ENCODE measurements at regions not wholly inside any gene's neighbourhood (a gene's known extent, or its start where the extent isn't known, plus 50 kb on each side); places are given as distances from the start of the nearest gene placed in this dataset.

- intact Hi-C loops (cut with DNase I): no loop called here
- no peak for DNase-seq
- H3K4me1 ChIP-seq: no peaks in the 10 kb centered on the region
- H3K27me3 ChIP-seq: no peaks in the 10 kb centered on the region
- H3K9me3 ChIP-seq: no peaks in the 10 kb centered on the region
- no peak for ATAC-seq
- no peaks in the 10 kb centered on the region for H3K36me3 ChIP-seq (replicated peaks in 1 of 2; ENCODE audit: insufficient read depth in 1 of 2, low read depth in 2 of 2)
- no peak overlapping the region for H3K27ac ChIP-seq
- TF ChIP-seq CTCF (IDR thresholded peaks at IDR 0.05) (no peak), POLR2A (IDR thresholded peaks at IDR 0.05) (no peak)
- WGBS, 2 donors: 52 to 76% methylated on average over 1 of the region's 1 CpG
- H3K4me3 ChIP-seq: no peak overlapping the region
Measured at GRCh38 chr18:51559902-51560287, 362.4 kb upstream of the MEX3C start.

GRCh38 chr18:51561821-51562220 lies 364.3 kb upstream of the MEX3C start:
- ATAC-seq: peak; percentile 48
- Histone ChIP-seq H3K4me1 (no peaks in the 10 kb centered on the region), H3K36me3 (replicated peaks in 1 of 2; ENCODE audit: insufficient read depth in 1 of 2, low read depth in 2 of 2) (no peaks in the 10 kb centered on the region), H3K27ac (no peak overlapping the region), H3K27me3 (no peaks in the 10 kb centered on the region), H3K4me3 (no peak overlapping the region), H3K9me3 (no peaks in the 10 kb centered on the region)
- 48 to 49% methylated on average over 4 of the region's 4 CpGs for WGBS, 2 donors
- TF ChIP-seq CTCF (IDR thresholded peaks at IDR 0.05): no peak
- TF ChIP-seq POLR2A (IDR thresholded peaks at IDR 0.05): no peak
- intact Hi-C loops (cut with DNase I): no loop called here
- peak; percentile 9 to 44 (median 18) for DNase-seq

- WGBS, 2 donors: 63 to 75% methylated on average over 4 to 5 of the region's 5 CpGs
- Histone ChIP-seq H3K36me3 (replicated peaks in 1 of 2; ENCODE audit: insufficient read depth in 1 of 2, low read depth in 2 of 2) (no peaks in the 10 kb centered on the region), H3K27me3 (no peaks in the 10 kb centered on the region), H3K4me3 (no peak overlapping the region), H3K27ac (no peak overlapping the region), H3K4me1 (no peaks in the 10 kb centered on the region), H3K9me3 (no peaks in the 10 kb centered on the region)
- TF ChIP-seq CTCF (IDR thresholded peaks at IDR 0.05) (no peak), POLR2A (IDR thresholded peaks at IDR 0.05) (no peak)
- DNase-seq (no peak), ATAC-seq (no peak)
- intact Hi-C loops (cut with DNase I): no loop called here
Measured at GRCh38 chr18:51562866-51563265, 365.4 kb upstream of the MEX3C start.

- H3K9me3 ChIP-seq: no peaks in the 10 kb centered on the region
- DNase-seq (no peak), ATAC-seq (no peak)
- H3K27ac ChIP-seq: no peak overlapping the region
- TF ChIP-seq CTCF (IDR thresholded peaks at IDR 0.05) (no peak), POLR2A (IDR thresholded peaks at IDR 0.05) (no peak)
- 39 to 42% methylated on average over 6 of the region's 6 CpGs for WGBS, 2 donors
- H3K4me3 ChIP-seq: no peak overlapping the region
- no peaks in the 10 kb centered on the region for H3K36me3 ChIP-seq (replicated peaks in 1 of 2; ENCODE audit: insufficient read depth in 1 of 2, low read depth in 2 of 2)
- H3K27me3 ChIP-seq: no peaks in the 10 kb centered on the region
- no peaks in the 10 kb centered on the region for H3K4me1 ChIP-seq
- intact Hi-C loops (cut with DNase I): no loop called here
Measured at GRCh38 chr18:51563396-51563795, 365.9 kb upstream of the MEX3C start.

- Histone ChIP-seq H3K27me3 (no peaks in the 10 kb centered on the region), H3K4me3 (no peak overlapping the region), H3K36me3 (replicated peaks in 1 of 2; ENCODE audit: insufficient read depth in 1 of 2, low read depth in 2 of 2) (no peaks in the 10 kb centered on the region), H3K27ac (no peak overlapping the region), H3K9me3 (no peaks in the 10 kb centered on the region), H3K4me1 (no peaks in the 10 kb centered on the region)
- intact Hi-C loops (cut with DNase I): no loop called here
- no peak for DNase-seq
- ATAC-seq: no peak
- WGBS, 2 donors: 13 to 15% methylated on average over 1 of the region's 1 CpG
- TF ChIP-seq CTCF (IDR thresholded peaks at IDR 0.05): no peak
- TF ChIP-seq POLR2A (IDR thresholded peaks at IDR 0.05): no peak
Measured at GRCh38 chr18:51568151-51568550, 370.7 kb upstream of the MEX3C start.

All from body of pancreas (tissue), 4 donors.